A172 (cell line): ENCODE measurements at regions not wholly inside any gene's neighbourhood (a gene's known extent, or its start where the extent isn't known, plus 50 kb on each side); places are given as distances from the start of the nearest gene placed in this dataset.

Experiments used
- DNase-seq: peaks from one replicate; pipeline ENCODE4 v3.0.0-alpha.2; 2015; ENCODE audit warnings: low spot score

DNA sequence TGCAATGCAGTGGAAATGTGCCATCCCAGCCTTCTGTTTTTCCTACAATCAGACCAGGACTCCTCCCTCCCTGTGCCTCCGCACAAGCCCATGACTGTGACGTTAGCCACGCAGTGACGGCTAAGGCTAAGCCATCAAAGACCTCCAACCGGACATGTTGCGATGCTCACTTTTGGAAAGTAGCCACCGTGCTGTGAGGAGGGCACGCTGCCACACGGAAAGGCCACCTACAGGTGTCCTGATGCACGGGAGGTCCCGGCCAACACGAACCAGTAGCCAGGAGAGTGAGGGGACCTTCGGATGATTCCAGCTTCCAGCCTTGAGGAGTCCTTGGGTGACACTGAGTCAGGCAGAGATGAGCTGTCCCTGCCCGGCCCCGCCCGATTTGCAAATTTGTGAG, 53.9 kb downstream of the FOXL1 start:
- no peak for DNase-seq

- no peak for DNase-seq
Observed at GRCh38 chr16:86632944-86633343, 54.6 kb downstream of the FOXL1 start.

- DNase-seq, result peak; percentile 49
Observed at GRCh38 chr16:86634292-86634691, 55.9 kb downstream of the FOXL1 start.

DNA sequence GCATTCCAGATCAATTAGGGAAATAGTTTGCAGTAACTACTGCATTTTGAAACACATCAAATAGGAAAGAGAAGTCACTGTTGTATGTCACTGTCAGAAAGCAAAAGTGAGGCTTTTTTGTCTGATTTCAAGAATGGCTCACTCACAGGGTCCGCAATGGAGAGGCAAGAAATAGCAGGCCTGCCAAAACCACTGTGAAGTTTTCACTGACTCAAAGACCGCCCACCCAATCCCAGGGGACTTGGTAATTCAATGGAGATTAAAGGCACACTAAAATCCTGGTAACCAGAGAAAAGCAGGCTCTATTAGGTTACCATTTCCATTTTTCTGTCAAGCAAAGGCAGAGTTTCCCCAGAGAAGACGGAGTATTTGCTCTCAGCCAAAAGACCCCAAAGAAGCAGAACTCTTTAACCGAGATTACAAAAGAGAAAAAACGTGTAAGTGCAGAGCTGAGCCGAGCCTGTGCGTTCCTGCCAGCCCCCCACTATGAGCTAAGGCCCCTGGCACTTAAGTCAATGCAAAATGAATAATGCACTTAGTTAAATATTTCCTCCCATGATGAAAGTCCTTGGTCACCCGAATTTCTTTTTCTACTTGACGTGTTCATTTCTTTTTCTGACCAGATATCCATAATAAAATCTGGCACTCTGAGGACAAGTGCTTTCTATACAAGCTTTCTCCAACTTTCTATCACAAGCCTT, 57.0 kb downstream of the FOXL1 start:
- no peak for DNase-seq

DNA sequence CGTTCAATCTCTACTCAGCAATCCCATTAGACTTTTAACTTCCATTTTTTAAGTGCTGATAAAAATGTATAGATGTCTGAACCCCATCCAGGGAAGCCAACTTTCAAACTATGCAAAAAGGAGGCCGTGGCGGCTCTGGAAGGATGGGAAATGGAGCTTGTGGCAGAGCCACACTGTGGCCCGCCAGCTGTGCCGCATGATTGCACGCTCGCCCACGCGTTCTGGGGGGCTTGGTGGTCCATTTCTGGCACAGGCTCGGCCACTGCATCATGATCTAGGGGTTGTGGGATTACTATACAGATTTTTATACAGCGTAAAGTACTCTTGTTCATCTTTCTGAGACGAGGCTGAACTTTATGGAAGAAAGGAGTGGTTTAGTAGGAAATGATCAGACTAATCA, 57.6 kb downstream of the FOXL1 start:
- no peak for DNase-seq

DNA sequence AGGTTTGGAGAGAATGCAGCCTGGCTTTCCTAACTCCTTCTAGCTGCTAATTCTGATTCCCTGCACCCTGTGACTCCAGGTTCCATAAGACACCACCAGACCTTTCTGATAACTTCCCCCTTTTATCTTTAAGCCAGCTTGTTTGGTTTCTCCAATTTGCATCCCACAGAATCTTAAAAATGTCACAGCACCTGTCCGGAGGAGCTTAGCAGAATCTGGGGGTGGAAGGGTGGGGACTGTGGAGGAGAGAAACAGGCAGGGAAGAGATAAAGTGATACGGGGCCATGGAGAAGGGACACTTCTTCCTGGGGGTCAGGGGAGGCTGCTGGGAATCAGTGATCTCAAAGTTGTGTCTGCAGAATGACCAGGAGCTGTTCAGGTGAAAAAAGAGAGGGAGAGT, 59.4 kb downstream of the FOXL1 start:
- no peak for DNase-seq

- DNase-seq, result no peak
Observed at GRCh38 chr16:86638642-86639041, 60.3 kb downstream of the FOXL1 start.

DNA sequence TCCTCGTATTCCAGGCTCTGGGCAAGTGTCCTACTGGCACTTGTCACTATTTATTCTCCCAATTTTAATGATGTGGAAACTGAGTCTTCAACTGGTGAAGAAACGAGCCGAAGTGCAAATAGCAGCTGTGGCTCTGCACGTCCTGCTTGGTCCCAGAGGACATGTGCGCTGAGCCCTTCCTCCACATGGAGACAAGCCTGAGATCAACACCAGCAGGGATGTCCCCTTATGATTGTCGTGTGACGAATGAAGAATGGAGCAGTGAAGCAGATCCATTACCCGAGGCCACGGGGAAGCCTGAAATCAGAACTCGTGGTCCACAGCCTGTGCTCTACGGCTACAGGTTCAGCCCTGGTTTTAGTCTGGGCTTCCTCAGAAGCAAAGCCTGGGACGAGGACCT, 61.0 kb downstream of the FOXL1 start:
- DNase-seq, result no peak

- DNase-seq, result no peak
Observed at GRCh38 chr16:86640265-86640843, 62.0 kb downstream of the FOXL1 start.

- no peak for DNase-seq
Observed at GRCh38 chr16:86642087-86642486, 63.7 kb downstream of the FOXL1 start.

GRCh38 chr16:86643671-86644070, 65.3 kb downstream of the FOXL1 start:
- DNase-seq, result no peak

DNA sequence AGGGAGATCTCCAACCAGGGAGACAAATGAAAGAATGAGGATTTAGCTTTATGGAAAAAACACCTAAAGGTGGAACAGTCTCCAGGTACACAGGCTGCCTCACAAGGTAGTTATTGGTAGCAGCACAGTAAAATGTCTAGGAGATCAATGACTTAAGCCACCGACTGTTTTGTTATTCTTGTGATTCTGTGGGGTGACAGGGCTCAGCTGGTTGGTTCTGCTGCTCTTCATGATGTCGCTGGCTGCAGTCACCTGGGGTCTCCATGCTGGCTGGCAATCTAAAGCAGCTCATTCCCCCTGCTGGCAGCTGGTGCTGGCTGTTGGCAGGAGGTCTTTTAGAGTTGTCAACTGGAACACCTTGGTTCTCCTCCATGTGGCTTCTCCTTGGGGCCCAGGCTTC, 69.2 kb downstream of the FOXL1 start:
- no peak for DNase-seq

DNA sequence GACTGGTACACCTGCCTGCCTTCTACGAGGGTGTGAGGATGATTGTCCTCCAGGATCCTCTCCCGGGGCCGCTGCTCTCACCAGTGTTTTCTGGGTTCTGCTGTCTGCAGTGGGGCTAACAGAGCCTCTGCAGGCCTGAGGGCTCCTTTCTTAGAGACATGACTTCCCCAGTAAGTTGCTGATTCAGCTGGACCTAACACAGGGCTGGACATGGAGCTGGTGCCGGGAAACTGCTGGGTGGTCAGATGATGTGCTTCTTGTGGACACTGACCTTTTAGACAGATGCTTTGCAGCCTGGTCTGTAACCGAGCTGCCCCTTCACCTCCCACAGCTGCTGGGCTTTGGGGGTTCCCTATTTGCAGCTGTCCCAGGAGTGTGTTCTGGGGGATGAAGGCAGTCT, 71.5 kb downstream of the FOXL1 start:
- no peak for DNase-seq

DNA sequence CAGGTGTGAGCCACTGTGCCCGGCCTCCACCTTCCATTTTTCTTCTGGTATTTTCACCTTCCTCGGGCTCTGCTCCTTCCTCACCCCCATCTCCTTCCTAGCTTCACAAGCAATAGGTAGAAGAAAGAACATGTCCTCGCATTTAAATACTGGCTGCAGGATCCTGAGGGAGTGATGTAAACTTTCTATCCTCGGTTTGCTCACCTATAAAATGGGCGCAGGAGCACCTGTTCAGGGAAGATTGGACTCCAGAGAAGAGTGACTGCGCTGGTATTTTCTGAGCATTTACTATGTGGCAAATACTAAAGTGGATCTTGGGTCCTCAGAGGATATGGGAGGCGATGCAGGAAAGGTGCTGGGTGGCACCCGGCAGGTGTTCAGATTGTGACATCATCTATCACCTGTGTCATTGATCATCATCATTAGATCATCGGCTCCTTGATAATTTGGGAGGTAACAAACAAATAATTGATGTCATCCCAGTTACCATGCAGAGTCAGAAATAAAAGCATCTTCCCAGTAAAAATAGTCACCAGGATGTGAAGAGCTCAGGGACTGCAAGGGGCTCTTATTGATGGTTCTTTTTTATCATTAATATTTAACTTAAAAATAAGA, 72.8 kb downstream of the FOXL1 start:
- no peak for DNase-seq

DNA sequence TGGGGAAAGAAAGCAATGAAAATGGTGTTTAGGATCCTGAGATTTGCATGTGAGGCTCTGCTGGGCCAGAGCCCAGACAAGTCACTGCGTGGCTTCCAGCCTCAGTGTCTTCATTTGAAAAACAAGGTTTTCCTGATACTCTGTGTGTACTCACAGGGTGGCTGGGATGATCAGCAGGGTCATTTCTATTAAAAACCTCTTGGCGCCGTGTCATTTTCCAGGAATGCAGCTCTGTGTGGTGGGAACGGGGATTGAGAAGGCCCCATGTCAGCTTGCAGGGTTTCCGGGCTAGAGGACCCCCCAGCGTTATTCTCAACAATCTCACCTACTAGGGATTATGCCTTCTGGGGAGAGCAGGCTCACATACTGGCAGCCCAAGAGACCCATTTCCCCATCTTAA, 73.5 kb downstream of the FOXL1 start:
- no peak for DNase-seq

- no peak for DNase-seq
Observed at GRCh38 chr16:86653285-86654006, 75.1 kb downstream of the FOXL1 start.

DNA sequence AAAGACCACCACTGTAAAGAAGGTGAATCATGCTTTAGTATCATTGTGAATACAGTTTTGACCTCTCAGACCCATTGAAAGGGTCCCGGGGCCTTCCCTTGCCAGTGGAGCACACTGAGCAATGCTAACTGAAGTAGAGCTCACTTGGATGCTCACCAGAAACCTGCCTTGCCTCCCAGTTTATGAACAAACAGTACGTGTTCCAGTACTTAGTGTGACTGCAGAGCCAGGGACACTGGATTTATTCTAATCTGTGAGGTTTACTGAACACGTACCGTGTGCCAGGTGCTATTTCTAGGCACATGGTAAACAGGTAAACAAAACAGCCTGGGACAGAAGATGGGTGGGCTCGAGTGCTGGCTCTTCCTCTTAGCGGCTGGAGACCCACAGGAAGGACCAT, 79.6 kb downstream of the FOXL1 start:
- DNase-seq, result no peak

DNA sequence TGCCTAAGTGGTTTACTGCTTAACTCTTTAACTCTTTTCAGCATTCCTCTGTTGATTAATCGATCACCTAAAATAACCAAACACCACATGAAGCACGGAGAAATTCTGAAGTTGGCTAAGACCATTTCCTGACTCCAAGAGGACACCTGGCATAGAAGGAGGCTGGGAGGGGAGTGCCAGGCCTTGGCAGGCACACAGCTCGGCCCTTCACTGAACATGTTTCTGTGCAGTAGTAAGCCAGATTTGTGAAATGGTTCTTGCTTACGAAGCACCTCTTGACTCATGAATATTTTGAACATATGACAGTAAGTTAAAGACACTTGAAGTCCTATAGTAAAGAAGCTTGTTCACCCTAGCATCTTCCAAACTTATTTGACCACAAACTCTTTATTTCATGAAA, 82.3 kb downstream of the FOXL1 start:
- no peak for DNase-seq

GRCh38 chr16:86661706-86662105, 83.4 kb downstream of the FOXL1 start:
- no peak for DNase-seq

DNA sequence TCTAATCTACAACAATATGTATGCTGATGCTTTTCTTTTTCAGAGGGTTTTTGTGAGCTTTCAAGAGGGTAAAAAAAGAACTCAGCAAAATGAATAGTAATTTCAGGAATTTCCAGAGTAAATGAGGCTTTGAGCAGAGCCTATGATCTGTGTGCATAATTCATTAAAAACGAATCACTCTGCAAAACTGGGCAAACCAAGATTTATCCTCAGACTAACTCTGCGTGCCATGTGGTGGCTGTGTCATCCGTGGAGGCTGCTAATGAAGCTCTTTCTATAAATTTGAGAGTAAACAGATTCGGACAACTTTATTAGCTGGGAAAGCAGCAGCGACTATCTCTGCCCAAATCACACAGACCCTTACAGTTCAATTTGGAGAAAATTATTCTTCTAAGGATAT, 83.8 kb downstream of the FOXL1 start:
- peak; percentile 33 for DNase-seq

DNA sequence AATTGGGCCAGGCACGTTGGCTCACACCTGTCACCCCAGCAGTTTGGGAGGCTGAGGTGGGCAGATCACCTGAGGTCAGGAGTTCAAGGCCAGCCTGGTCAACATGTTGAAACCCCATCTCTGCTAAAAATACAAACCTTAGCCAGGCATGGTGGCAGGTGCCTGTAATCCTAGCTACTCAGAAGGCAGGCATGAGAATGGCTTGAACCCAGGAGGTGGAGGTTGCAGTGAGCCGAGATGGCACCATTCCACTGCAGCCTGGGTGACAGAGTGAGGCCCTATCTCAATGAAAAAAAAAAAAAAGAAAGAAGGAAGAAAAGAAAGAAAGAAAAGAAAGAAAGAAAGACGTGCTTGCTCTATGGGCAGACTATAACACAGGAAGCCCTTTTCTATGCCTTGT, 84.4 kb downstream of the FOXL1 start:
- no peak for DNase-seq

GRCh38 chr16:86663685-86664521, 85.6 kb downstream of the FOXL1 start:
- DNase-seq, result peak; percentile 65
